ENCODE measurements at regions not wholly inside any gene's neighbourhood (a gene's known extent, or its start where the extent isn't known, plus 50 kb on each side); places are given as distances from the start of the nearest gene placed in this dataset.

- TF ChIP-seq CTCF (IDR thresholded peaks at IDR 0.05), result no peak
- no peak for TF ChIP-seq POLR2A (IDR thresholded peaks at IDR 0.05)
- intact Hi-C loops (cut with DNase I), result no loop called here
- H3K36me3 ChIP-seq, result no peaks in the 10 kb centered on the region
- peak overlapping the region in 2 of 3 donors; percentile 15 to 45 for H3K27ac ChIP-seq
- H3K27me3 ChIP-seq, result no peaks in the 10 kb centered on the region
- DNase-seq, result peak; percentile 85 to 89 (median 88)
- no peaks in the 10 kb centered on the region for H3K9me3 ChIP-seq
- ATAC-seq, result peak; percentile 72 to 93 (median 90)
- H3K4me1 ChIP-seq, result peaks cover 0 to 14% (median 0%) of the 10 kb centered on the region in 4 donors
- 28% methylated on average over 8 of the region's 8 CpGs for WGBS (ENCODE audit: insufficient coverage, low coverage, low lambda C conversion rate, missing lambda C conversion rate)
- no peak overlapping the region for H3K4me3 ChIP-seq
Measured at GRCh38 chr17:59513934-59514841, 51.2 kb upstream of the DHX40 start.

Data from right lobe of liver (tissue), 6 donors.